Activated CD8-positive, alpha-beta memory T cell treated with anti-CD3 and anti-CD28 coated beads, Interleukin-2, amount 50 U/mL, for 48 hours (primary cell): ENCODE measurements at regions not wholly inside any gene's neighbourhood (a gene's known extent, or its start where the extent isn't known, plus 50 kb on each side); places are given as distances from the start of the nearest gene placed in this dataset.

Experiments used
- DNase-seq: peaks from one replicate; pipeline ENCODE4 v3.0.0-alpha.2; 2020

DNA sequence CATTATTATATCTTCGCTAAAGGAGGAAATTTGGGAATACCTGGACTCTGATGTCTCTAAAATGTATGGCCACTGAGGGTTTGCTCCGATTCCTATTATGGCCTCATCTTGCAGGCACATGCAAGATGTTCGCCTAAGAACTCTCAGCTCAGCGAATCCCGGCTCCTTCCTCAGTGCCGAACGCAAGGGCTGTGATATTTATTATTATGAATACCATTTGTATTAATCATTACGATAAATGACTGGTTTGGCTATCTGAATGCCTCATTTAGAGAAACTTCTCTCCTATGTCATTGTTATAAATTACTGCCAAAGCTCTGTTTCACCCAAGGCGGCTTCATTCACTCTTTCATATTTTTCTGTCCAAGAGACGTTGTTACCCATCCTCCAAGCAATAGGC is 369.7 kb upstream of the TSHZ3 start:
- no peak for DNase-seq

- DNase-seq, result no peak
These were observed 373.9 kb upstream of the TSHZ3 start for GRCh38 chr19:31723101-31723500.

DNA sequence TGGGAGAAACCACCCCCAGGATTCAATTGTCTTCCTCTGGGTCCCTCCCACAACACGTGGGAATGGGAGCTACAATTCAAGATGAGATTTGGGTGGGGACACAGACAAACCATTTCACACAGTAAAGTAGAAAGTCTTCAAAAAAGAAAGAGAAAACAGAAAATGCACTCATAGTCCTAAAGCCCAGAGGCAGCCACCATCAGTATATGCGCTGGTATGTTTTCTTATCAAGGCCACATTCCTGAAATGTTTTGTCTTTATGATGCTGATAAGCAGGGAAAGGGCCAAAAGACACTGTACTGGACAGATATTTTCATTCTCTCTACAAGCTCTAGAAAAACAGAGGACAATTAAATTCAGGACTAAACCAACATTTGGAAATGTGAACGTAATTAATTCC is 375.8 kb upstream of the TSHZ3 start:
- no peak for DNase-seq

DNA sequence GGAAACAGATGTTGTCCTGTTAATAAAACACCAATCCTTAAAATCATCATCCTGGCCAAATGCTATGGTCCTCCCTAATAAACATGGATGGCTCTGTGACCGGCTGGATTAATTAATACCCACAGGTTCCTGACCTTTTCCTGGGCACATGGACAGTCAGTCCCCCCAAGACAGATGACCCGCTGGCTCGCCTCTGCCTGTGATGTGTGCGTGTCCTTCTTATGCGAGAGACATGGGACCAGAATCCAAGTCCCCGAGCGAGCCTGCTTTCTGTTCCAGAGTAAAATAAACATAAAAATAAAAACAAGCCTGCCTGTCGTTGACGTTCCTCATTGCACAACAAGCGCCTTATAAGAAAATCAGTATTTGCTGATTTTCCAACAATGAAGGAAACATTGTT is 378.3 kb upstream of the TSHZ3 start:
- DNase-seq, result no peak

- DNase-seq, result no peak
These were observed 381.0 kb upstream of the TSHZ3 start for GRCh38 chr19:31730270-31730669.

DNA sequence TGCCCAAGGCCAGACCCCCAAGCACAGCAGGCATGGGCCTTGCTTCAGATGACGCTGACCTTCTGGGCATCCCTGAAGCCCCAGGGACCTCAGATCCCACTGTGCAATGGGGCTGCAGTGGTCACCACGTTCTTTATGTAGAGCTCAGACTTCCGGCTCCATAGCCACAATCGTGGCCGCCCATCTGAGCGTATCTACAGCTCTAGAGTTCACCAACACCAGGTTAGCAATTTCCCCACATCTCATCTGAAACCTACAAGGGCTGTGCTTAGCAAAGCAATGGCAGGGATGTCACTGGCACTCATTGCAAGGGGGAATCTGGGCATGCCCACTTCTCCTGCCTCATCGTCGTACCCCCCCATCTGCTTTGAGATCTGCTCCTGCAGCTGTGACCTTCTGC is 384.4 kb upstream of the TSHZ3 start:
- DNase-seq, result no peak

- no peak for DNase-seq
These were observed 393.0 kb upstream of the TSHZ3 start for GRCh38 chr19:31742249-31742648.

DNA sequence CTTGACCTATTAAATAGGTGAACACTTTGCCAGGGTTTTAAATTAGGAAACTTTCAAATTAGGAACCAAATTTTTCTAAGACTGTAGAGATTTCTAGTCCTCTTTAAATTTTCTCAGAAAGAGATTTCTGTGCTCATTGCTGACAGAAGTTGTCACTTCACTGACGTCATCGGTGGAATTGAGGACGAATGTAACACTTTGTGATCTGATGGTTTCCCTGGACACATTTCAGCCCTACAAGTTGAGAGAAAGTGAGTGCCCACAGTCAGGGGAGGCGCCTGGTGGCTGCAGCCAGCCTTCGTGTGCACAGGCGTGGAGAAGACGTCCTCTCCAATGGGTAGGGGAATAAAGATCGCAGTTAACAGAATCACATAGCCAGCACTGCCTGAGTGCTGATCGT is 396.5 kb upstream of the TSHZ3 start:
- no peak for DNase-seq

DNA sequence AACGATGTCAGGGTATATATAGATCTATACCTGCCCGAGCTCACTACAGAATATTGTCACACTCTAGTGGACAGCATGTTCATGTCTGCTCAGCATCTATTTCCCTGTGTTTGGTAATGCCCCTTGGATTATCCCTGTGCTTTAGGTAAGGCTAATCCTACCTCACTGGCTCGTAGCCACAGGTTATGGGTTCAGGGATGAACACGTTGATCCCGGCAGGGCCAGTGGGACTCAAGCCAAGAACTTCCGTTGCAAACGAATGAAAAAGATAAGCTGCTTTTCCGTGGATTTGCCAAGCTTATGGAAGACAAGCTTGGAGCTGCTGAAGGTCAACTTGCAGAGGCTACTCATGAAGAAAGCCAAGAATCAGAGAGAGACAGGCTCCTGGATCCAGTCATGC is 400.0 kb upstream of the TSHZ3 start:
- DNase-seq, result no peak

- no peak for DNase-seq
These were observed 410.1 kb upstream of the TSHZ3 start for GRCh38 chr19:31759359-31759758.

GRCh38 chr19:31761281-31761913 is 412.2 kb upstream of the TSHZ3 start:
- DNase-seq, result no peak

GRCh38 chr19:31770223-31770622 is 421.0 kb upstream of the TSHZ3 start:
- DNase-seq, result no peak

GRCh38 chr19:31772915-31773314 is 423.7 kb upstream of the TSHZ3 start:
- no peak for DNase-seq

DNA sequence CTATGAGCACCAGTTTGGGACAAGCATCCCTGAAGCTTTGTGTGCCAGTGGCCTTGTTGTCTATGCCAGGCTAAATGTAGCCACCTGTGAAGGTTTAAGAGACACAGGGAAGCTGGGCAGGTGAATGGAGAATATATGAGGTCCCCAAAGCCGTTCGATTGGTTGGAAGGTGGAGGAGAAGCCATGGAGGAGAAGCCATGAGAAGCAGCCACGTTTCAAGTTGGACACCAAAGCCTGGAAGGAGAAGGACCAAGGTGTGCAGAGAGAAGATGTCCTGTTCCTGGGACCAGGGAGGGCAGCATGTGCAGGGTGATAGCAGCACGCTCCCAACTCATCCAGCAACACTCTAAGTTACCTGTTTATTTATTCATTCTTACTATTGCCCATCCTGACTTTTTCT is 432.3 kb upstream of the TSHZ3 start:
- DNase-seq, result no peak

GRCh38 chr19:31783592-31783991 is 434.4 kb upstream of the TSHZ3 start:
- no peak for DNase-seq

- DNase-seq, result no peak
These were observed 435.4 kb upstream of the TSHZ3 start for GRCh38 chr19:31784671-31785101.

DNA sequence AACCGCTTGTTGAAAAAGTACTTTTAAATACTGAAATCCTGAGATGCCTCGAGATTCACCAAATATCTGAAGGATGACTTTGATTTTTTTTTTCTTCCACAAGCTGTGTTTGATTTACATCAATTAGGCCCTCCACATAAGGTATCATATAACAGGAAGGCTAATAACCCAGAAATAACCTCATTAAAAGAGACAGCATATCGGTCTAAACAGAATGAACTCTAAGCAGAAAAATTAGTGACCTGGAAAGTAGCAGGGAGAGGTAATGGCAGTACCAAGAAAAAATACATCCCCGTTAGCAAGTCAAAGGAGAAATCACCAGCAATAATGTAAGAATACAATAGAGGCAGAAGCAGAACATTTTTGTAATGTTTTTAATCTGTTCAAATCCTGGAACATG is 452.4 kb upstream of the TSHZ3 start:
- no peak for DNase-seq

GRCh38 chr19:31803835-31804446 is 454.7 kb upstream of the TSHZ3 start:
- no peak for DNase-seq

DNA sequence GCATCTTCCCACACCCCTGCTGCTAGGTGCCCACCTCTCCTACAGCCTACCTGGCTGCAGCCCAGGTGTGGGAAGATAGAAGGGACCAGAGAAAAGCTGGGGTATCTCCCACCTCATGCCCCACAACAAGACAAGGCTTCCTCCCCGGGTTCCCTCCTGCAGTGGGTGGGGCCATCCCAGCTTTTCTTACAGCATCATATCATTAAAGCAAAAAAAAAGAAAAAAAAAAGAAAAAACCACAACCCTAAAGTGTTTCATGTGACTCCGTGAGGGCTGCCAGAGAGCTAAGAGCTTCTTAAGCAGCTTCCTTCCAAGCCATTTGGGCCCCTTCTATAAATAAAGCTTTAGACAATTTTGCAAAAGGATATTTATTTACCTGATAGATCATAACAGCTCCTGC is 455.4 kb upstream of the TSHZ3 start:
- DNase-seq, result no peak

DNA sequence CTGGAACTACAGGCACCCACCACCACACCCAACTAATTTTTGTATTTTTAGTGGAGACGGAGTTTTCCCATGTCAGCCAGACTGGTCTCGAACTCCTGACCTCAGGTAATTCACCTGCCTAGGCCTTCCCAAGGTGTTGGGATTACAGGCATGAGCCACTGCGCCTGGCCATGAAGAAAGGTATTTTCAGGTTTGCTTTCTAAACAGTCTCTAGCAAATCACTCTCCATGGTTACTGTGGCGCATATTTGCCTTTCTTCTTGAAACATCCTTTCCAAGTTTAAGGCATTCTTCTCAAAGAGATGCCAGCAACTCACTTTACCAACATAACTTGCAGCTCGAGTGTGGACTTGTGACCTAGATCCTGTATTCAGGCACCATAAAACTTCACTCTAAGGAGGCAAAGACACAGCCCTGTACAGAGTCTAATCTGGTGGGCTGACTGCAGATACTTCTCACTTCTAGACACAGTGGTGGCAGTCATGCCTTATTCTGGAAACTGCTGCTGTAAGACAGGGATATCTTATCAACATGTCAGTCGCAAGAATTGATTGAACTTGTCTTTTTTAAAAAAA is 461.4 kb upstream of the TSHZ3 start:
- DNase-seq, result no peak

DNA sequence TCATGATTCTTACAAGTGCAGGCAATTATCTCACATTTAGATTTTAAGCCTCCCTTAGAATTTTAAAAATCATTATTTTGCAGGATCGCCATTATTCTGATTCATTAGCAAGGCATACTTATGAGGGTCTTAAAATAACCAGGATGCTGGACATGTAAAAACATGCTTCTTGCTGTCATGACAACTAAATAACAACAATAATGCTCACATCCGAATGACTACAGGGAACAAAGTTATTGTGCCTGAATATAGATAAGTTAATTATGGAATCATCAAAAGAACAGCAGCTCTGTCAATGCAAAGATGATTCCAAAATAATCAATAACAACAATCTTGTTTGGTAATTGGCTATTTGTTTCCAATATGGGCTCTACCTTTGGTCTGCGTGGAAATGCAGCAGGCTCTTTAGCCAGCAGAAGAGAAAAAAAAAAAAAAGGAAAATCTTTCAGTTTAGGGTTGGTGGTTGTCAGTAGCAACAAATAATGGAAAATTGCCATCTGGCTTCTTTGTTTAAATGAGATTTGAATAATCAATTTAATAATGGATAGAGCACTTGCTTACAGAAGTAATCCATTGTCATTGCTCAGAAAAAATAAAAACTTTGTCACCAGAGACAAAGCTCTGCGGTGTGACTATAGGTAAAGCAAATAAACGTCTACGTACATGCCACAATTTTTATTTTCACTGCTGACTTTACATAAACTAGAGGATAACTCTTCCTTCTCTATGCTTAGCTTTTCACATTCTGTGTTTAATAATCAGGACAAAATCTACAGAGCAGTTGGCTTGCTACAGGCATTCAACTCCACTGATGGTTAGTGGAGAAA is 468.9 kb upstream of the TSHZ3 start:
- no peak for DNase-seq

DNA sequence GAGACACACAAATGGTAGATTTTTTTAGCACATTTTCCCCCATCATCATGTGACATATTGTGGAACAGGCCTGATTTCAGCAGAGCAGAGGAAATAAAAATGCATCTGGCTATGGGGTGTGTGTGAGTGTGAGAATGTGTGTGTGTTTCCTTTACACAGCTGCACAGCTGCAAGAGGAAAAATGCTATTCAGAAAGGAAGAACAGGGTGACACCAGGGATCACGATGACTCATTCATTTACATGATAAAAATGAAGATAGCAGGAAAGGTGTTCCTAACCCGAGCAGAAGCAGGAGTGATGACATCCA is 469.5 kb upstream of the TSHZ3 start:
- no peak for DNase-seq

DNA sequence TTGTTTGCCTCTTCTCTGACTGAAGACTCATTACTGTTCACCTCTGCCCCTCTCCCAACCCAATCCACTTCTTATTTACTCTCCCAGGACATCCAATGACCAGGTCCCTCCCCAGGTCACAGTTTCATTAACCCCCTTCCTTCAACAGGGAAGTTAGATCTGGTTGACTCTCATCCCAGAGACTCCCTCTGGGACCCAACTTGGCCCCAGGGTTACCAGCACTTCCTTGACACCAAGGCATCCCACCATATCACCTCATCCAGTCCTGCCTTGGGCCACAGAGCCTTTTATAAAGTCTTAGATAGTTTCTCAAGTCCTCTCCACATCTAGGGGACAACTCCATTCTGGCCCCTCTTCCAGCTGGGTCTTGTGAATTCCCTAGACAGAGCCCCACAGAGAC is 470.6 kb upstream of the TSHZ3 start:
- DNase-seq, result no peak

GRCh38 chr19:31821346-31821745 is 472.1 kb upstream of the TSHZ3 start:
- no peak for DNase-seq
